Urinary bladder (tissue), 3 donors: ENCODE measurements at regions not wholly inside any gene's neighbourhood (a gene's known extent, or its start where the extent isn't known, plus 50 kb on each side); places are given as distances from the start of the nearest gene placed in this dataset.
A peak's percentile ranks its signal among the peaks of the same experiment; 100 is the strongest.
"Not testable (repeated sequence)": the region's sequence is repeated elsewhere in the genome, so short reads cannot be mapped to it uniquely, and the experiment has no call there.

ENCODE experiments used
- DNase-seq: peaks from one replicate; pipeline ENCODE4 v3.0.0-alpha.2; 2015; ENCODE audit errors: extremely low spot score
- H3K27ac ChIP-seq: one replicate; pipeline ENCODE4 v1.5.1; 2013; ENCODE audit warnings: low read depth, mild to moderate bottlenecking, moderate library complexity
- H3K36me3 ChIP-seq: one replicate; pipeline ENCODE4 v1.6.1; 2013; ENCODE audit warnings: mild to moderate bottlenecking, moderate library complexity; ENCODE audit not compliant: insufficient read depth
- H3K4me1 ChIP-seq: one replicate; pipeline ENCODE4 v1.6.1; 2013; ENCODE audit warnings: mild to moderate bottlenecking, moderate library complexity; ENCODE audit not compliant: insufficient read depth
- H3K4me3 ChIP-seq: one replicate; pipeline ENCODE4 v1.5.1; 2013; ENCODE audit warnings: low read depth, low read length
- WGBS: extraction: QIAGEN DNeasy Blood & Tissue Kit; methylation state at CpG from one replicate; pipeline ENCODE4 v1.1.7; 2013; 5-methylcytosine and 5-hydroxymethylcytosine counted together
- donor health status: healthy with polysubstance abuse.
- donor health status: healthy.

- no peaks in the 10 kb centered on the region for H3K36me3 ChIP-seq
- DNase-seq, result no peak
- WGBS, result 70% methylated on average over 2 of the region's 2 CpGs
- no peak overlapping the region for H3K27ac ChIP-seq
- no peak overlapping the region for H3K4me3 ChIP-seq
- H3K4me1 ChIP-seq, result no peaks in the 10 kb centered on the region
These were observed 542.3 kb upstream of the TPK1 start for GRCh38 chr7:145378197-145378596.

- no peak for DNase-seq
- Histone ChIP-seq H3K36me3 (no peaks in the 10 kb centered on the region), H3K4me3 (no peak overlapping the region), H3K27ac (no peak overlapping the region), H3K4me1 (no peaks in the 10 kb centered on the region)
- 92% methylated on average over 47 of the region's 47 CpGs for WGBS
These were observed 524.8 kb upstream of the TPK1 start for GRCh38 chr7:145360511-145361100.

- 84% methylated on average over 3 of the region's 3 CpGs for WGBS
- Histone ChIP-seq H3K36me3 (no peaks in the 10 kb centered on the region), H3K27ac (no peak overlapping the region), H3K4me1 (no peaks in the 10 kb centered on the region), H3K4me3 (no peak overlapping the region)
- DNase-seq, result no peak
These were observed 514.5 kb upstream of the TPK1 start for GRCh38 chr7:145350334-145350733.

GRCh38 chr7:145349452-145349851 is 513.6 kb upstream of the TPK1 start:
- H3K36me3 ChIP-seq, H3K4me1 ChIP-seq, H3K27ac ChIP-seq, DNase-seq, H3K4me3 ChIP-seq: not testable (repeated sequence)

- Histone ChIP-seq H3K4me3 (no peak overlapping the region), H3K27ac (no peak overlapping the region), H3K36me3 (no peaks in the 10 kb centered on the region), H3K4me1 (no peaks in the 10 kb centered on the region)
- no peak for DNase-seq
- WGBS, result 92% methylated on average over 8 of the region's 8 CpGs
These were observed 511.4 kb upstream of the TPK1 start for GRCh38 chr7:145347271-145347670.

- Histone ChIP-seq H3K4me3 (no peak overlapping the region), H3K4me1 (no peaks in the 10 kb centered on the region), H3K36me3 (no peaks in the 10 kb centered on the region), H3K27ac (no peak overlapping the region)
- no peak for DNase-seq
- 71% methylated on average over 2 of the region's 2 CpGs for WGBS
These were observed 503.5 kb upstream of the TPK1 start for GRCh38 chr7:145339319-145339718.

- H3K4me3 ChIP-seq, result no peak overlapping the region
- 82% methylated on average over 7 of the region's 7 CpGs for WGBS
- no peak for DNase-seq
- H3K27ac ChIP-seq, result no peak overlapping the region
- H3K36me3 ChIP-seq, result peaks cover 1% of the 10 kb centered on the region
- H3K4me1 ChIP-seq, result no peaks in the 10 kb centered on the region
These were observed 495.7 kb upstream of the TPK1 start for GRCh38 chr7:145331522-145331921.

- Histone ChIP-seq H3K36me3 (peaks cover 1% of the 10 kb centered on the region), H3K4me3 (no peak overlapping the region), H3K4me1 (no peaks in the 10 kb centered on the region), H3K27ac (no peak overlapping the region)
- no peak for DNase-seq
- WGBS, result 77% methylated on average over 2 of the region's 2 CpGs
These were observed 495.2 kb upstream of the TPK1 start for GRCh38 chr7:145331076-145331475.

- Histone ChIP-seq H3K36me3 (peaks cover 1% of the 10 kb centered on the region), H3K4me3 (no peak overlapping the region), H3K27ac (no peak overlapping the region), H3K4me1 (no peaks in the 10 kb centered on the region)
- WGBS, result 82% methylated on average over 1 of the region's 1 CpG
- DNase-seq, result no peak
These were observed 491.8 kb upstream of the TPK1 start for GRCh38 chr7:145327646-145328045.

GRCh38 chr7:145324081-145324480 is 488.2 kb upstream of the TPK1 start:
- H3K36me3 ChIP-seq, result no peaks in the 10 kb centered on the region
- WGBS, result 96% methylated on average over 21 of the region's 21 CpGs
- no peak overlapping the region for H3K27ac ChIP-seq
- no peaks in the 10 kb centered on the region for H3K4me1 ChIP-seq
- H3K4me3 ChIP-seq, result no peak overlapping the region
- no peak for DNase-seq

- H3K4me3 ChIP-seq, result no peak overlapping the region
- H3K36me3 ChIP-seq, result no peaks in the 10 kb centered on the region
- WGBS, result 57% methylated on average over 2 of the region's 2 CpGs
- no peaks in the 10 kb centered on the region for H3K4me1 ChIP-seq
- DNase-seq, result no peak
- no peak overlapping the region for H3K27ac ChIP-seq
These were observed 477.7 kb upstream of the TPK1 start for GRCh38 chr7:145313551-145313950.

- Histone ChIP-seq H3K36me3 (no peaks in the 10 kb centered on the region), H3K4me1 (no peaks in the 10 kb centered on the region), H3K27ac (no peak overlapping the region), H3K4me3 (no peak overlapping the region)
- WGBS, result 64% methylated on average over 1 of the region's 1 CpG
- DNase-seq, result no peak
These were observed 457.9 kb upstream of the TPK1 start for GRCh38 chr7:145293754-145294153.

- Histone ChIP-seq H3K4me3 (no peak overlapping the region), H3K36me3 (no peaks in the 10 kb centered on the region), H3K4me1 (no peaks in the 10 kb centered on the region), H3K27ac (no peak overlapping the region)
- WGBS, result 24% methylated on average over 1 of the region's 1 CpG
- peak; percentile 21 for DNase-seq
These were observed 457.4 kb upstream of the TPK1 start for GRCh38 chr7:145293228-145293701.

GRCh38 chr7:145289384-145289783 is 453.5 kb upstream of the TPK1 start:
- Histone ChIP-seq H3K4me3 (no peak overlapping the region), H3K27ac (no peak overlapping the region), H3K4me1 (no peaks in the 10 kb centered on the region), H3K36me3 (no peaks in the 10 kb centered on the region)
- DNase-seq, result no peak
- 85% methylated on average over 6 of the region's 6 CpGs for WGBS

GRCh38 chr7:145276118-145276517 is 440.3 kb upstream of the TPK1 start:
- Histone ChIP-seq H3K4me1 (no peaks in the 10 kb centered on the region), H3K36me3 (no peaks in the 10 kb centered on the region), H3K27ac (no peak overlapping the region), H3K4me3 (no peak overlapping the region)
- DNase-seq, result no peak
